ENCODE measurements at regions not wholly inside any gene's neighbourhood (a gene's known extent, or its start where the extent isn't known, plus 50 kb on each side); places are given as distances from the start of the nearest gene placed in this dataset.

DNA sequence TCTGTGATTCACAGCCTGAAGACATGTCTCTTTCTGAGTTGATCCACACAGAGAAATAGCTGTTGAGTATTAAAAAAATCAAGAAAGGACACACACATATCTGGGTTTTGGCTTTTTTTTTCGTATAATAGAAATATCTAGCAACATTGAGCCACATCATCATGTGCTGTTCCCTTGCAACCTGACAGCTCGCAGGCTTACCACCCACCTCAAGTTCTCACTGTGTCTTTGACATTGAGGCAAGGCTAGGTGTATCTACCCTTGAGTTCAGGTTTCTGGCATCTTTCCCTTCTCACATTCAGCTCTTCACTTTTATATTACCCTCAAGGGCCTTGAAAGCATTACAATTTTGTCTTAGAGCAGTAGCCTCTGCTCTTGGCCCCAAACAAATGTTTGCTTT lies 490.3 kb upstream of the KIRREL3 start:
- no peak for DNase-seq (ENCODE audit: low read depth)

DNA sequence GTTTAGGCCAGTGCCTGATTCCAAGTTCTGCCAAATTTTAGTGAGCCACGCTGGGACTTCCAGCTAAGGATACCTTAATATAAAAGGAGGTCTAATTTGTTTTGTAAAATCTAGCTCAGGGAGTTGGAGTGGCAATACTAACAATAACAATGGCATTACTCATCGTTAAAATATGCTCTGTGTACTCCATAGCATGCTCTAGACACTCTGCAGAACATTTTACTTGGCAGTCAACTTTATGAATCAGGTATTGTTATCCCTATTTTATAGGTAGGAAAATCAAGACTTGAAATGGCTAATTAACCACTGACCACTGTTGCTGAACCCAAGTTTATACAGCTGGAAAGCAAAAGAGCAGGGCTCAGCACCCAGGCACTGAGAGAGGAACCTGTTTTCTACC lies 485.0 kb upstream of the KIRREL3 start:
- no peak for DNase-seq (ENCODE audit: low read depth)

DNA sequence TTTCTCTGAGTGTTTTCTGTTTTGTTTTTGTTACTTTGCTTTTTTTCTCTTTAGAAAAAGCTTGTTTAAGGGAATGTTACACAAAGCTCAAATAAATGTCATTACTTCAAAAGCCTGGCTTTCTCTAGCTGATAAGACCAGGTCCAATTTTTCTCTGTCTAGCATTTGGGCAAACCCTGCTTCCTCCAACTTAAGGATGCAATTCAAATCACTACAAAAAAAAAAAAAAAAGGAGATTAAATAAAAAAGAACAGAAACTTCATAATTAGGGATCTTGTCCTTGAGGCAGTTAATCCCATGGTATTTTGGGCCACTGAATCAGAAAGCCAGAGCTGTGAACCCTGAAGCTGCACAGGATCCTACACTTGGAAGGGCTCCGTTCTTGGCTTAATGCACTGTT lies 480.8 kb upstream of the KIRREL3 start:
- no peak for DNase-seq (ENCODE audit: low read depth)

DNA sequence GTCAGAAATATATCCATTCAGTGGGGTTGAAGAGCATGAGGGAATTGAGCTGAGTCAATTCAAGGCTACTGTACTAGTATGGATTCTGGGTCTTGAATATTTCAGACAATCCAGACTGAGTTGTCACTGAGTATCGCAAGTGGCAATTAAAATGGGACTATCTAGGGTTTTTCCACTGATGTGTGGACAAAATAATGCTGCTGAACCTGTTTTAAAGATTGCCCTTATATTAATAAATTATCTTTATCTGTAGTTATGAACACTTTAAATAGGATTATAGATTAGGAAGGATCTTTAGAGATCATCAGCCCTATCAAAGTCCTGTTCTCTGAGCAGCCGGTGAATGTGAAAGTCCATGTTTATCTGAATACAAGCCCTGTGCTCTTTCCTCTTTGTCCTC lies 478.3 kb upstream of the KIRREL3 start:
- no peak for DNase-seq (ENCODE audit: low read depth)

DNA sequence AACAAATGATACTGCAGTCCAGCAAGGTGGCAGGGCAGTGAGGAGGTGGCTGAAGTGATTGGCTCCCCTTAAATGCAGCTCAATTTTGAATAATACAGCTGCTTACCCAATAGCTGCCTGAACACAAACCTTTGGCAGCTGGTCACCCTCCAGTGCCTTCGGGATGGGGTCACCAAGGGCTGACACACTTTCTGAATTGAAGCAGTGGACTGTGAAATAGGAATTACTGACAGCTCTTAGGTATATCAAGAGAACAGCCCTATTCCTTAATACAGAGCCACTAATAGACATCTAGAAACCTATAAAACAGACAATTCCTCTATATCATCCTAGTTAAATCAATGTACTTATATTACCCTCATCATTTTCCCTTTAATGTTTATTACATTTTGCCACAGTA lies 474.2 kb upstream of the KIRREL3 start:
- DNase-seq (ENCODE audit: low read depth), result no peak

DNA sequence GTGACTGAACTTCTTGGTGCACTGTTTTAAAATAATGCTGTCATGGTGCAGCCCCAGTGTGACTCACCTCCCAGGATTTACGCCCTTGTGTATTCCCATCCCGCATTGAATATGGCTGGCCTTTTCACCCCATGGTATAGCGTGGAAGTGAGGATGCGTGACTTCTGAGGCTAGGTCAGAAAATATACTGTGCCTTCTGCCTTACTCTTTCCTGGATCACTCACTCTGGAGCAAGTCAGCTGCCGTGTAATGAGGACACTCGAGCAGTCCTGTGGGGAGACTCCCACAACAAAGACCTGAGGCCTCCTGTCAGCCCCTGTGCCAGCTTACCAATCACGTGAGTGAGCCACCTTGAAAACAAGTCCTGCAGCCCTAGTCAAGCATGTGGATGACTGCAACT lies 471.9 kb upstream of the KIRREL3 start:
- no peak for DNase-seq (ENCODE audit: low read depth)

DNA sequence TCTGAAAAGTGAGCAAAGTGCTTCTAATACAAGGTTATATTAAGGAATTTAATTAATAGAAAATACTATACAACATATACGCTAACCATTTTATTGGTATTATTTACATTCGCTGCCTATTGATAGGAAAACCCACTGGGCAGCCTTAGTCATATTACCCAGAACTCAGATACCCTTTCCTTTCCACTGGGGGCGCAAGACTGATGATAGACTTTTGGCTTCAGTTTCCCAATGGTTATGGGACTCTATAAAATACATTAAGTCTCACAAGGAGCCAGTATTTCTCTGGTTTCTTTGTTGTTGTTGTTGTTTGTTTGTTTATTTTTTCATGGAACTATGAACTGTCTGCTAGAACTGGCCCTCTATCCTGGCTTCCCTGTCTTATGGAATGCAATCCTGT lies 471.1 kb upstream of the KIRREL3 start:
- no peak for DNase-seq (ENCODE audit: low read depth)

DNA sequence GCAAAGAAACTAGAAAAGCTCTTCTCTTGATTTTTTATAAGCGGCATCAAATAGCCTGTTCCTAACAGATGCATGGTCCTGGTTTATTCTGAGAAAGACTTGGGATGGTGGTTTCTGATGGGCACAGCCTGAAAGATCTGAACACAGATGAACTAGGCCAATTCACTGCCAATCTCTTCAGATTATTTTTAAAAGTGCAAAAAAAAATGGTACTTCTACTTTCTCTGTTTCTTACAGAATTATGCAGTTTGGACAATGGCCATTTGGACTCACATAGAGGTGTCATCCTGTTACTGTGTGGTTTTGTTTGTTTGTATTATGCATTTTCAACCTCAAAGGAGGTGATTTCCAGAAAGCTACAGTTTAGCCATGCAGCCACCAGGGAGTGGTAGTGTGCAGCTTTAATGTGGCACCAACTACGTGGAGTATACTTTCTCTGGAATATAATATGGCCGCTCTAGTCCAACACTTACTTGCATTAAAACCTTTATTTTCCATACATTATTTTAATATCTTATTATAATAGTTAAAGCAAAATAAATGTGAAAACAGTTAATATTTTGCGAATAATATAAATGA lies 469.8 kb upstream of the KIRREL3 start:
- no peak for DNase-seq (ENCODE audit: low read depth)

DNA sequence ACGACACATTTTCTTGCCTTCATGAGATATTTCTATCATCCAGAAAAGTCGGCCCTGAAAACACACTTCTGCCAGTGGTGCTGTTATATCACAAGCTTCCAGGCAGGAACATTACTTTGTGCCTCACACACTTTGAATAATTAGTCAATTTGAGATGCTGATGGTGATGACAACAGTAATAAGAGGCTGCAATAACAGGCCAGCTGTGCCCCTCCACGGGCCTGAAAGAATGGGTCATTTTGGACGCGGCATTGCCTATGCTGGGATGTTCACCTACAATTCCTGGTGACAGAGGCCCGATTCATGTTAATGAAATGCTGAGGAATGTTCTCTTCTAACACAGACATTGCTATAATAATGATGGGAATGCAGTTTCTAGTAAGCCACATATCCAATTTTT lies 463.8 kb upstream of the KIRREL3 start:
- no peak for DNase-seq (ENCODE audit: low read depth)

DNA sequence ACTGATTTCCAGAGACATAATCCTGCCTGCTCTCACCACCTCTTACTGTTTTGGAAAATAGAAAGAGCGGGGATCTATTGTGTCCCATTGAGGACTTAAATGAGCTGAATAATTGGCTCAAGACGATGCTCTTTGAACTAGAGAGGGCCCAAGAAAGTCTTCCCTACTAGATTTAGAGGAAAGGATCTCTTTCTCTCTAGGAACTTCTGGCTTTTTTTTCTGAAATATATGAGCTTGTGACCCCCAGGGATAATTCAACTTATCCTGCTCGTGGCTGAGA lies 461.4 kb upstream of the KIRREL3 start:
- no peak for DNase-seq (ENCODE audit: low read depth)

DNA sequence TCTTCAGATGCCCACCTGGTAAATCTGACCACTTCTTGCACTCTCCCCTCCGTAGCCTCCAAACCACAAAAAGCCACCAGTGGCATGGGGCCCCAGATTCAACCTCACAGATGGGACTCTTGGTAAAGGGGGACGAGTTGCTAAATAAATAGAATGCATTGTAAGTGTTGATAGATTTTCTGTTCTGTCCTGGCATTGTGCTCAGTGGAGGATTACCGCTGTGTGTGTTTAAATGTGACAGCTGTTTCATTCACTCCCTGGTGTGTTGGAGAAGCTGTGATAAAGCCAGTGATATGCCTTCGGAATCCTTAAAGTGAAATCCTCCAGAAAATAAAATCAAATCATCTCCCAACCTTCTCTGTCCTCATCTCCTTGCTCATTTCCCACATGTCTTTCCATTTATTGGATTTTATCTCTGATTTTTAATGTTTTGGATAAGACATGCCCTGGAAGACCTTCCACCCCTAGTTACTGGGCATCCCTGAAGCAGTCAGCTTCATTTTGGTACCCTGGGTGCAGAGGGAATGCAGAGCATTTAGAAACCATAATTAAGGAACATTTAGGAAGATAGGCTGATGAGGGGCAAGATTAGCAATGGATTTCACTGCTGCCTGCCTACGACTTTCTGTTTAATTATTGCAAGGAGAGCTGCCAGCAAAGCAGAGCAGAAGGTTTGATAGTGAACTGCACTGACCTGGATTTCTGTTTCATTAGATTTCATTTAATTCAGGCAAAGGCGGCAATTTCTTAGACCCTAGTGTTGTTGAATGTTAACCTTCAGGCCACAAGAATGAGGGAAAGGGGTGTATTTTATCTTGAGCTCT lies 460.9 kb upstream of the KIRREL3 start:
- no peak for DNase-seq (ENCODE audit: low read depth)

DNA sequence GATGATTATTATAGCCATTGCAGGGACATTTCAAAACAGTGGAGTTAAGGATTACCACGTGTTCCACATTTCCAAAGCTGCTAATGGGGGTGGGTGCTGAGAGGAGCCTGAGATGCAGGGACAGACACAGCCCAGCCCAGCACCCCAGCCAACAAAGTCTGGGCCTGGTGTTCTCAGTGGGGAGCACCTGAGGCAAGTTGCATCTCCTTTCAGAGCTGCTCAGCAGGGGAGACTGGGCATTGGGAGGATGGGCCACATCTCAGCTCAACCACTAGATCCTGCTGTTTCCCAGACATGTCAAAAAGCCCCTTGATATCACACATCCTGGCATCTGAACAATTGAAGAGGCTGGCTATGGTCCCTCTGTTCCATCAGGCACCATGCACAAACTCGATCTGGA lies 458.0 kb upstream of the KIRREL3 start:
- DNase-seq (ENCODE audit: low read depth), result no peak

DNA sequence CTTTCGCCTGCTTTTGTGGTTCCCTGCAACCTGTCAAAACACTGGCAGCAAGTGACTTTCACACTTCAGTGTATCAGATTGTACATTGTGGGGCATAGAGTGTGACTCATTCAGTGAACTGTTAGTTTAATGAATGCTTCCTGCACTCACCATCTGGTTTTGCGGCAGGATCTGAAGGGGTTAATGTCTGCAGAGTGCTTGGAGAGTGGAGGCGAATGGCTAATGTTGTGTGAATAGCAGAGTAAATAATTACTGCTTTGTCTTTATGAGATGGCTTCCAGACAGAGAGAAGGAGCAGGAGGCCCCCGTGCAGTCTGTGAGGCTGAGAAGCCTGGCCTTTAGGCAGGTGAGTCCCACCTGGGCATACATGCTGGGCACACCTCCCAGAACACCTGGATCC lies 454.3 kb upstream of the KIRREL3 start:
- no peak for DNase-seq (ENCODE audit: low read depth)

DNA sequence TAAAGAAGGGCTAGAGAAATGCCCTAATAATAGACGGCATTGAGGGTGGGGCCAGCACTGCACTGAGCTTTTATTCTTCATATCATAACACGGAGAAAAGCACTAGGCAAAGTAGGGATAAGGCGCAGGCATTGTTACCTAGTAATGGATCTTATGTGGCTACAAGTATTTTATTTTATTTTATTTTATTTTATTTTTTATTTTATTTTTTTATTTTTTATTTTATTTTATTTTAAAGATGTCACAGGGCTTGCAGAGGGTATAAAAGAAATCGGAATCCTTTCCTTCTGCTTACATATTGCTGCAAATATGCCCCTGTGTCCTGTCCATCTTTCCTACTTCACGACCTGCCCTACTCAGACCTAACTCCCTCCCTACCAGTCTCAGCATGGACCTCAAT lies 452.0 kb upstream of the KIRREL3 start:
- no peak for DNase-seq (ENCODE audit: low read depth)

DNA sequence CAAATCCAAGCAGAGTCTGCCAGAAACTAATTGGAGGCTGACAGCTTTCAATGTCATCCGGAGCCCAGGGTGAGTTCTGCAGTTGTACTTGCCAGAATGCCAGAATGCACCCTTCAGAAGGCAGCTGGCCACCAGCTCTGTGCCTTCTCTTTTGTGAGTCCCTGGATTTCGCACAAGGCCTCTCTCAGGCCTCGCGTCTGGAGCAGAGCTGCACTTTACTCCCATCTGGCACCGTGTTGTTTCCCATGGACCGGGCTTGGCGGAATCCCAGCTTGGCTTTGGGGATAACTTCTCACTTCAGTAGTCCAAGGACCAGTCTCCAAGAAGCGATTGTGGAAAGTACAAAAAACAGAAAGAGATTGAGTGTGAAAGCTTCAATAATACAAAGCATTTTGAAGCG lies 451.3 kb upstream of the KIRREL3 start:
- DNase-seq (ENCODE audit: low read depth), result no peak

DNA sequence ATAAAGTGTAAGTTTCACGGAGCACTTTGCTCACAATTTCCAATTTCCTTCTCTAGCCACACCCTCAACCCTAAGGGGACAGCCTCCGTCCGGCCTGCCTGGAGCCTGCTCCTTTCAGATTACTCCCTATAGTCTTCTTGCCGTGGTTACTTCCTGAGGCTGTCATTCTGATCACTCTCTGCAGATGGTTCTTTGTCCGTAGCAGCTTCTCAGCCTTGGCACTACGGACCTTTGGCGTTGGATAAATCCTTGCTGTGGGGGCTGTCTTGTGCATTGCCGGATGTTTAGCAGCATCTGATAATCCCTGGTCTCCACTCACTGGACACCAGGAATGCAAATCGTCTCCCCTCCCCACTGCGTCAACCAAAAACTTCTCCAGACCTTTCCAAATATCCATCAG lies 447.5 kb upstream of the KIRREL3 start:
- no peak for DNase-seq (ENCODE audit: low read depth)

DNA sequence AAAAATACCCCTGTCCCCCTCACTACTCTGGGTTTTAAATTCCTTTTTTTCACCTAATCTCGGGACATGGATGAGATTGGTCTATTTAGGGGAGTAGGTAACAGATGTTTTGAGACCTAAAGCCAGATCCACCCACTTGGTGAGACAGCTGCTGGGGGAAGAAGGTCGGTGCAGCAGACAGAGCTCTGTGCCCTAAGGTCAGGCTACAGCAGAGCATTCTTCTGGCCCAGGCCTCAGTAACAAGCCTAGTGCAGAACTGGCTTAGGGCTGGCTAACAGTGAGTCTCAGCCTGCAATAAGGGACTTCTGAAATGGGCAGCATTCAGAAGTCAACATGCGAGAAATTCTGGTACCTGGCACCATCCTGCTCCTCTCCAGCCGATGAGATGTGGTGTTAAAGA lies 444.9 kb upstream of the KIRREL3 start:
- no peak for DNase-seq (ENCODE audit: low read depth)

DNA sequence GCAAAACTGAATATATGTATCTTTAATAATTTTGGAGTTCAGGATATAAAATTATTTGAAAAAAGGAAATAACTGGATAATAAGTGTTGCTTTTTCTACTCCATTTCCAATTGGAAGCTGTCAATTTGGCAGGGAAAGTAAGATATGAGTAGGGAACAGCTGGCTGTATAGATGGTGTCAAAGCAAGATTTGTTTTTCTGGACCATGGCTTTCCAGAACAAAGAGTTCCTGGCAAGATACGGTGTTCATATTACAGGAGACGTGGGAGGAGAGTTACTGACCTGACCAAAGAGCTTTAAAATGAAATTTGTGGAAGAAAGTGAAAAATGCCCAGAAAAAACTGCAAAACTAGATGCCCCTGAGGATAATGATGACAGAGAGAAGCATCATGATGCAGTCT lies 442.7 kb upstream of the KIRREL3 start:
- DNase-seq (ENCODE audit: low read depth), result no peak

DNA sequence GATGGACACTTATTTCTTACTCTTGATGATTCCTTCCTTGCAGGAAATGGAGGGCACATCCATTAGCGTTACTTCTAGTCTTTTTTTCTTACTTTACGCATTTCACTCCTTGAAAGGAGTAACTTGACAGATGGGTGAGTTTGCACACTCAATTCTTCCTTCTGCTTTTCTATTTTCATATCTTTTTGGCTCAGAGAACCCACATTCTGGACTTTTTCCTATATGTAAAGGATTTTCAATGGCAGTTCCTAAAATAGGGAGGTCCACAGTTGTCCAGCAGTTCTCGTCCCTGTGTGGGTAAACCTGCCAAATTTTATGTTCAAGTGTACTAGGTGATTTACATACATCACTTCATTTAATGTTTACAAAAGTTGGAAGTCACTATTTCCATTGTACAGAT lies 440.0 kb upstream of the KIRREL3 start:
- no peak for DNase-seq (ENCODE audit: low read depth)

DNA sequence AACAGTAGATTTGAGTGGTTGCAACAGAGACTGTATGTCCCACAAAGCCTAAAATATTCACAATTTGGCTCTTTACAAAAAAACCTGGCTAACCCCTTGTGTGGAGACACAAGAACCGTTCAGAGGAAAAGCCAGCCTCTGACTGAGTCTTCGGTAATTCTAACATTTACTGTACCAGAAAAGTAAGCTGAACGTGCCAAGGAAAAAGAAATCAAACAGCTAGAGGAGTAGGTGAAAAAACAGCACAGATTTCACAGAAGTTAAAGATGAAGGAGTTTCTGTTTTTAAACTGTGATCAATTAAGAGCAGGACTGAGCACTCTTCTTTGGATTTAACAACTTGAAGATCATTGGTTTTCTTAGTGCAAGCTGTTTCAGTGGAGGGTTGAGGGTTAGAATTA lies 424.7 kb upstream of the KIRREL3 start:
- DNase-seq (ENCODE audit: low read depth), result no peak

DNA sequence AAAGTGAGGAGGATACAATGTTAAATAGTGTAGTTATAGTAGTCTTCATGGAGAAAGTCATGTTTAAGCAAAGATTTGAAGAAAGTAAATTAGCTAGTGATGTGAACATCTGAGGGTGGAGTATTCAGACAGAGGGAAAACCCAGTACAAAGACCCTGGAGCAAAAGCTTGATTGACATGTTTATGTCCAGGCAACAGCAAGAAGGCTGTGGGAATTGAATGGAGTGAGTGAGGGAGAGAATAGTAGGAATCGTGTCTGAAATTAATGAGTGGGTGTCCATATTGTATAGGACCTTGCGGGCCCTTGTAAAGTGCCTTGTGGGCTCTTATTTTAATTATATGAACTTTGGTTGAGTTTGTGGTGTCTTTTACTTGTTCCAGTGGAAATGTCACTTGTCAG lies 424.1 kb upstream of the KIRREL3 start:
- no peak for DNase-seq (ENCODE audit: low read depth)

DNA sequence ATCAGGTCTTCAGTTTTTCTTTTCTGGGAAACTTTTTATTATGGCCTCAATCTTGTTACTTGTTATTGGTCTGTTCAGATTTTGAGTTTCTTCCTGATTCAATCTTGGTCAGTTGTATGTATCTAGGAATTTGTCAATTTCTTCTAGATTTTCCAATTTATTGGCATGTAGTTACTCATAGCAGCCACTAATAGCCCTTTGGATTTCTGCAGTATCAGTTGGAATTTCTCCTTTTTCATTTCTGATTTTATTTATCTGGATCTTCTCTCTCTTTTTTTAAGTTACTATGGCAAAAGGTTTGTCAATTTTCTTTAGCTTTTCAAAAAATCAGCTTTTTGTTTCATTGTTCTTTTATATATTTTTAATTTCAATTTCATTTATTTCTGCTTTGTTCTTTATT lies 419.6 kb upstream of the KIRREL3 start:
- DNase-seq (ENCODE audit: low read depth), result no peak

DNA sequence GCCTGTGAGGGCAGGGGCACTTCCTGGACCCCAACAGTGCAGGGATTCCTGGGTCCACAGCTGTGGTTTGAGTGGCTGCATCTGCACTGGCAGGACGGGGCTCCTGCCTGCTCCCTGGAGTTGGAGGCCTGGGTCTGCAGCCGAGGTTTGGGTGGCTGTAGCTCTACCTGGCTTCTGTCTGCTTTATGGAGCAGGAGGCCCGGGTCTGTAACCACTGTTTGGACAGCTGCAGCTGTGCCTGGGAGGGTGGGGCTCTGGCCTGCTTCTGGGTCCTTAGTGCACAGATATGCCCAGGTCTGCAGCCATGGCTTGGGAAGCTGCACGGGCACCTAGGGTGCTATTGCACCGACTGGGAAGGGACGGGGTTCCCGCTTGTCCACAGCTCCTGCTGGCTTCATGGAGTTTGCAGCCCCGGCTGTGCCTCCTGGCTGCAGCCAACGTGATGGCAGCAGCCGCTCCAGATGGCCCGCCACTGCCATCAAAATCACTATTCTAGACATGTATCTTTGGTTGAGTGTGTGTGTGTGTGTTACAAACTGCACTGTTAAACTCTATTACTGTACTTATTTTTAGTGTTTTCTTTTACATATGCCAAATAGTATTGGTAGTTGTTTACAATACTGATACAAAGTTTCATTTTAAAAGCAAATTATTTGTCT lies 412.3 kb upstream of the KIRREL3 start:
- no peak for DNase-seq (ENCODE audit: low read depth)

DNA sequence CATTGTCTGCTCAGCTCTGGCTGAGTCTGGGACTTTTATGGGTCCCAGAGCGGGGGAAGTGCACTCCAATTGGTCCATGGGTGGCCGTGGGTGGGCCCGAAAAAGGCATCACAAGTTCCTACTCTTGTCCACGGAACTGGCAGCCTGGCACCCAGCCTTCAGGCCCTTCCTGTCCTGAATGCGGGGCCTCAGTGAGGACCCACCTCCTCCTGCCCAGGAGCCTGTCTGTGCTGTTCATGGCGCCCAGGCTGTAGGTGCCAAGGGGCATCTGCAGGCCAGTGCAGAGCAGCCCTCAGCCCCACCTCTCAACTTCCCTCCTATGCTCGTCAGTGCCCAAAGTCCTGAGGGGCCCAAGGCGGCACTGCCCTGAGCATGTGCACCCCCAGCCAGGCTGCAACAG lies 411.7 kb upstream of the KIRREL3 start:
- DNase-seq (ENCODE audit: low read depth), result no peak

All from stimulated activated CD8-positive, alpha-beta memory T cell treated with anti-CD3 and anti-CD28 coated beads, Interleukin-7, amount 100 ng/mL, for 24 hours (primary cell).